Globus pallidus (tissue), 1 donor: ENCODE measurements at regions not wholly inside any gene's neighbourhood (a gene's known extent, or its start where the extent isn't known, plus 50 kb on each side); places are given as distances from the start of the nearest gene placed in this dataset.

Experiments
- DNase-seq: peaks from one replicate; pipeline ENCODE4 v3.0.0-alpha.2; 2015; ENCODE audit warnings: low spot score

- no peak for DNase-seq
Observed at GRCh38 chr3:153314038-153314437, 152.0 kb downstream of the RAP2B start.

DNA sequence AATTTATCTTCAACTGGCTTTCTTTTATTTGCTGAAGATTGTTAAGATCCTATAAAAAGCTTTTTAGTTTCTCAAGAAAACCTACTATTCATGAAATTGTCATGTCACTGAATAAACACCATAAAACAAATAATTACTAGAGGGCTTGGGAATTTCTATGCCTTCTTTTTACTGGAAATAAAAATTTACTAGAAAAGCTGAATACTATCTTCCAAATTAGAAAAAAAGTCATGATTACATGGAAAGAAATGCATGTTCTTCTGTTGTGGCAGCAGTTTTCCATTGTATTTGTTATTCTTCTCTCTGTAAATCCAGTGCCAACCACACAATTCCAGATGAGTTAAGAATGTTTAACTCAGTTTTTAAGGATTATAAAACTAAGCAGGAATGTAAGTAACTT, 153.8 kb downstream of the RAP2B start:
- DNase-seq, result no peak

DNA sequence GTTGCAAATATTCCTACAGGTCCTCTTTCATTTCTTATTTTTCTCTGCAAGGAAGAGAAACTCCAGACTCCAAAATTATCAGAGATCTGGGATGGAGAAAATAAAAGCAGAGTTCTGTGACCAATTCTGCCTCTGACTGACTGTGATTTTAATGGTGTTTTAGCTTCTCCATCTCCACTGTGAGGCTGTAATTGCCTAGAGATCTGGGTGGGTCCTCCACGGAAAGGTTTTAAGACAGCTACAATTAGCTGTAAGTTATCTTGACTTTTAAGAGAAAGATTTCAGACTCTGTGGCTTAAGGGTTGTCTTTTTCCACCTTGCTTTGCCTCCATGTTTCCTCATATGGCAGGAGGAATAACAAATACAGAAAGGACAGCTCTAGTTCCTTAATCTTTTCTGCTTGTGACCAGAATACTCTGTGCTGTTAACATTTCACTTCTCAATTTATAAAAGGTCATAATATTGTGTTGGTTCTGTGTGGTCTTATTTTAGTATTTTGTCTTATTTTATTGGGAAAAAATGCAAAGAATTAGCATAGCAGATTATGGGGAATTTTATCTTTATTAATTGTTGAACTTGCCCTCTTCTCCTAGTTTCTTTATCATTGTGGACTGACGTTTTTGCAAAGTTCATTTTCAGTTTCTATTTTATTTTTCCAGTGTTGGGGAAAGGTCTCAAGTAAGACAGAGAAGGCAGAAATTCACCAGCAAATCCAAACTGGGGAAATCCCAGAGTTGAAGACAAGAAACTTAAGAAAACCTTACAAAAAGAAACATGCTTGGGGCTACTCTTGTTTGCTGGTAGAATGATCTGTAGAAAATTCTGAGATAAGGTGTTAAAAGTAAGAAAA, 157.9 kb downstream of the RAP2B start:
- no peak for DNase-seq

GRCh38 chr3:153320585-153321128, 158.6 kb downstream of the RAP2B start:
- DNase-seq, result no peak

DNA sequence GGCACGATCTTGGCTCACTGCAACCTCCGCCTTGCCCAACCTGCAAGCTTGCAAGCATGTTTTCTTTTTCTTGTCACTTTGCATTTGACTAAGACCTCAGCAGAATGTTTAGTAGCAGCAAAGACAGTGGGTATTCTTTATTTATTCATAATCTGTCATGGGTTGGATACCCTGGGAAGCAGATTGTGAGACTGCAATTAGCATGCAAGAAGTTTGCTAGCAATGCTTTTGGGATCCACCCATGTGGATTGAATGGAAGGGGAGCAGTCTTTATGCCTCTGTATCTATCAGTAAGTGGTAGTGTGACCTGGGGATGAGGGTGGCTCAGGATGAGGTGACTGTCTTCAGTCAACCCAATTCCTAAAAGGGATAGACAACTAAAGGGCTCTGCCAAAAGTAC, 166.7 kb downstream of the RAP2B start:
- no peak for DNase-seq

DNA sequence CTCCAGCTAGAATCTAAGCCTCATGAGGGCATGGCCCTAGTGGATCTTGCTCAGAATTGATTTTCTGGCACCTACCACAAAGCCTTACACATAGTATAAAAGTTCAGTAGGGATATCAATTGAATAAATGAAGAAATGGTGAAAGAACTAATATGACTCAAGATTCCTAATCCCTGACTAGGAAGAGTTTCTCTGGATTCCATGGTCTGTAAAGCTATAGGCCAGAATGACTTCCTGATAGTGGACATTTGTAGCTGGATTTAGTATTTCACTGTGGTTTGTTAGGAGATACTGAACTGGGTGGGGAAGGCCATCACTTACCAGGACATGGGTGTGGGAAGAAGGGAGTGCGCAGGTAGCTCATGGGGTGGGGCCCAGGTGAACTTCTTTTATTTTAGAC, 168.9 kb downstream of the RAP2B start:
- no peak for DNase-seq

- no peak for DNase-seq
Observed at GRCh38 chr3:153331676-153332075, 169.7 kb downstream of the RAP2B start.

DNA sequence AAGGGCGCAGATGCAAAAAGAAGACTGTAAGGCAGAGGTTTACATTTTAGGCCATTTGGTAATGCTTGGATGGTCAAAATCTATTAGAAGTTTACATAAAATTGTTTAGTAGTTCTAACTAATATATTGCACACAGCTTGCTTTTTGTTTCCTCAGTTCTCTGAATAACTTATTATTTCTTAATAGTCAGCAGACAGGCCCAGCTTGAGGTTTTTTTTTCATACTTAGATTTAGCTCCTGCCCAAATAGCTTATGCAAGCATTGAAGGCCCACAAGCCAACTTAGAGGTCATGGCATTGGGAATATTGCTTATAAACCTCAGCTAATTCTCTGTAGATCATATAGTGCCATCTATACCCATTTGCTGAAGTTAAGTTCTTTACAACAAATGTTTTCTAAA, 172.5 kb downstream of the RAP2B start:
- DNase-seq, result no peak

DNA sequence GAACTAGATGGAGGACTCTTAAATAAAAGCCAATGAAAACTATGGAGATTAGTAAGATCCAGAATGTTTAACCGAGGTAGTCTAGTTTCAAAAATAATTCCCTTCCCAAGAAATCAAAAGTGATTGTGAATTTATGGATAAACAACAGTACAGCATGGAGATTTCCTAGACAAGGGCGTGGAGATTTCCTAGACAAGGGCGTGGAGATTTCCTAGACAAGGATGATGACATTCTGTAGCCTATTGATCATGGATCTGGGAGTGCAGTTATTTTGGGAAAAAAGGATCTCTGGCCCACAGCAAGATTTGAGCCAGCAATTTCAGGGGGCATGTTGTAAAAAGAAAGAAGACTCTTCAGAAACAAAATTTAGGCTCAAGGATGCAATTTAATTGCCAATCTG, 175.3 kb downstream of the RAP2B start:
- DNase-seq, result no peak

DNA sequence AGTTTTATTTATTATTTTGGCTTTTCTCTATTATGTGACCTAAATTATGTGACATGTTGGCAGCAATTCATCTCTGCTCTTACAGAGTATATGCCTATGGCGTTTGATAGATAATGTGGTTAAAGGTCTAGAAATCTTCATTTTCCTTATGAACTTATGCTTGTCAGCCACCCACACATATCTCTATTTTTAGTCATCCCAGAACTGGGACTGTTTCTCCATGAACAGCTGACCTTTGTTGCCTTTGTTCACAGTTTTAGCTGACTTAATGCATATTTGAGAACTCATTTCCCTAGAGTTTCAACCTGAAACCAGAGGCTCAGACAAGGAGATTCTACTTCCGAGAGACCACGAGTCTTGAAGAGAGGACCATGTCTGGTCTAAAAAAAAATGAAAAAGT, 176.5 kb downstream of the RAP2B start:
- DNase-seq, result no peak

DNA sequence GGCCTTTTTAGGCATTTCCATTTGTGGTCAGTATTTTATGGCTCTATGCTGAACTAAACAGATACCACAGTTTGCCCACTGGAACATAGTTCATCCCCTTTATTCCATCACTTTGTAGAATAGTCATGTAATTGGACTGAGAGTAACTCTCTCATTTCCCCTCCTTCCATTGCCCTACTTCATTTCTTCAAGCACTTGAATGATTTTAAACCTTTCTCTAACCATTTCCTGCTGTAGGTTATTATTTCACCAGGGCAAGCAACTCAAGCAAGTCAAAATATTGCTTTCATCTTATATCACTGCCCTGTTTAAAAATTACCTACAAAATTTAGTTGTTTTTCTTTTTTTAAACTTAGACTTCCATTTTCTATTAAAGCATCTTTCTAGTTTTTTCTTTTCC, 177.0 kb downstream of the RAP2B start:
- no peak for DNase-seq

DNA sequence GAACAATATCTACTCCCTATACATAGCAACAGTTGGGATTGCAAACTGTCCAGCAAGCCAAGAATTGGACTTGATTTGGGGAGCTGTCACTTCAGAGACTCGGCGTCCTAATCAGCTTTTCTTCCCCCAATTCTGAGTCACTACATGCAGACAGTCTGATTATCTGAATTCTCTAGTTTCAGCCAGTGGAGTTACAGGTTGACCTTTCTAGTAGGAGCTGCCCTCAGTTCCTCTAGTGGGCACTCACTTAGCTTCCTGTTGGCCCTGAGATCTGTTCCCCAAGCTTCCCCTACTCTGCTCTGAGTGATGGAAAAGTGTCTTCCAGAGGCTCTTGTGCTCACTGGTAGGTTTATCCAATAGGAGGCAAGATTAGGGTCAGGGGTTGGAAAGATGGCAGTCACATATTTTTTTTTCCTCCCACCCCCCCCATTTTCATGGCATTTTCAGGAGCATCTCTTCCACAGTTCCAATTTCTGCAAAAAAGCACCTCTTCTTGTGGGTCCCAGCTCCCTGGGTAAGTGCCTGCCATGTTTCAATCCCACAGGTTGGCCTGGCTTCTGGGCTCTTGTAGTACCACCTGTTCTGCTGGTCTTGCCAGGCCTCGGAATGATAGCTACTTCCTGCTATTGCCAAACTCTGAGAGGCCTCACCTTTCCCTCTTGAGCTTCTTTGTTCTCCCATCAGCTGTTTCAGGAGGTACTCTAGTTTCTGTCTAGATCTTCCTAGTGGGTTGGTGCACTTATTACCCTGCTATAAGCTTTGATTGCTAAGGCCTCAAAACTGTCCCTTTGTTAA, 182.2 kb downstream of the RAP2B start:
- DNase-seq, result no peak

GRCh38 chr3:153348457-153349107, 186.6 kb downstream of the RAP2B start:
- DNase-seq, result no peak

- no peak for DNase-seq
Observed at GRCh38 chr3:153349108-153349499, 187.1 kb downstream of the RAP2B start.

DNA sequence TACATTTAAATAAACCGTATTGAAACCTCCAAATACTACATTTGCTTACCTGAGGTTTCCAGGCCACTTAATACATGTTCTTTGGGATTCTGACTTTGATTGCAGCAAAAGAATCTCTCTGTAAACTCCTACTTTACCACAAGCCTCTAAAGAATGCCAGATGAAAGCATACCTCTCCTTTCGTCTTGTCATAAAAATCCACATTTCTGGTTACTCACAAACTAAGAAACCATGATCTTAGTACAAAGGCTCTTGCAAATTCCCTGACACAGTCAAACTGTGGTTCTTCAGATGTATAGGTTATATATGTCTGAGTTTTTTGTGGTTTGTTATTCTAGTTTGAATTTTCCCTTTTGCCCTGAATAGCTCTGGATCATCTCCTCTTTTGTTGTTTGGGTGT, 188.4 kb downstream of the RAP2B start:
- DNase-seq, result no peak

GRCh38 chr3:153354641-153355040, 192.6 kb downstream of the RAP2B start:
- DNase-seq, result no peak

GRCh38 chr3:153355559-153355958, 193.5 kb downstream of the RAP2B start:
- no peak for DNase-seq

- no peak for DNase-seq
Observed at GRCh38 chr3:153356908-153357307, 194.9 kb downstream of the RAP2B start.

DNA sequence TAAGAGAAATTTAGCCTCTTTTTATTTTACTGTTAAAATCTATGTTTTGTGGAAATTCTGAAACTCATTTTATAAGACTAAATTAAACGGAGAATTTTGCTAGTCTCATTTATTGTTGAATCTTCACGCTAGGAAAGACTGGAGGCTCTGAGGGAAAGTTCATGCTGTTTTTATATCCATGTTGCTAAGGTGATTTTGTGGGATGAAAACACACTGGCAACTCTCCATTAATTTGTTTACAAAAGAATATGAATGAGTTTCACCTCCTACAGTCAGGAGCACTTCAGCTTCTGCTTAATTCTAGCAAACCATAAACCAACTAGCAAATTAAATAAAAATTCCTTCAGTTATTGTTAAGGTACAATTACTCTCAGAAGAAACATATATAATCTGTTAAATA, 195.4 kb downstream of the RAP2B start:
- peak; percentile 7 for DNase-seq

DNA sequence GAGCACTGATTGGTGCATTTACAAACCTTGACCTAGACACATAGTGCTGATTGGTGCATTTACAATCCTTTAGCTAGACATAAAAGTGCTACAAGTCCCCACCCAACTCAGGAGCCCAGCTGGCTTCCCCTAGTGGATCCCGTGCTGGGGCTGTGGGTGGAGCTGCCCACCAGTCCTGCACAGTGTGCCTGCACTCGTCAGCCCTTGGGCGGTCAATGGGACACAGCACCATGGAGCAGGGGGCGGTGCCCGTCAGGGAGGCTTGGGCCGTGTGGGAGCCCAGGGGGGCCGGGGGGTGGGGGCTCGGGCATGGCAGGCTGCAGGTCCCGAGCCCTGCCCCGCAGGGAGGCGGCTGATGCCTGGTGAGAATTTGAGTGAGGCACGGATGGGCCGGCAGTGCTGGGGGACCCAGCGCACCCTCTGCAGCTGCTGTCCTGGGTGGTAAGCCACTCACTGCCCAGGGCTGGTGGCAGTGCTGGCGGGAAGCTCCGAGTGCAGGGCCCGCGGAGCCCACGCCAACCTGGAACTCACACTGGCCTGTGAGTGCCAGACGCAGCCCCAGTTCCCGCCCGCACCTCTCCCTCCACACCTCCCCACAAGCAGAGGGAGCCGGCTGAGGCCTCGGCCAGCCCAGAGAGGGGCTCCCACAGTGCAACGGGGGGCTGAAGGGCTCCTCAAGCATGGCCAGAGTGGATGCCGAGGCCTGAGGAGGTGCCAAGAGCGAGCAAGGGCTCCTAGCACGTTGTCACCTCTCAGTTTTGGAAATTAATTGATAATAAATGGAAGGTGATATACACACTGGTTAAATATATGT, 207.7 kb downstream of the RAP2B start:
- no peak for DNase-seq

GRCh38 chr3:153370680-153371079, 208.7 kb downstream of the RAP2B start:
- no peak for DNase-seq

GRCh38 chr3:153372326-153372725, 210.3 kb downstream of the RAP2B start:
- DNase-seq, result no peak
